Stimulated activated CD8-positive, alpha-beta memory T cell treated with anti-CD3 and anti-CD28 coated beads, Interleukin-4, amount 100 ng/mL, for 48 hours (primary cell): ENCODE measurements at regions not wholly inside any gene's neighbourhood (a gene's known extent, or its start where the extent isn't known, plus 50 kb on each side); places are given as distances from the start of the nearest gene placed in this dataset.

ENCODE experiments used
- DNase-seq: peaks from one replicate; pipeline ENCODE4 v3.0.0-alpha.2; 2020

- no peak for DNase-seq
Observed at GRCh38 chr15:70319466-70319865, 221.7 kb upstream of the TLE3 start.

GRCh38 chr15:70318594-70319465 is 221.1 kb upstream of the TLE3 start:
- no peak for DNase-seq

GRCh38 chr15:70316059-70316600 is 218.4 kb upstream of the TLE3 start:
- DNase-seq = no peak

- DNase-seq = no peak
Observed at GRCh38 chr15:70315431-70315830, 217.7 kb upstream of the TLE3 start.

GRCh38 chr15:70314688-70315087 is 217.0 kb upstream of the TLE3 start:
- DNase-seq = no peak

- no peak for DNase-seq
Observed at GRCh38 chr15:70314018-70314354, 216.3 kb upstream of the TLE3 start.

GRCh38 chr15:70313099-70314017 is 215.6 kb upstream of the TLE3 start:
- DNase-seq = no peak

GRCh38 chr15:70311821-70312220 is 214.1 kb upstream of the TLE3 start:
- DNase-seq = no peak

GRCh38 chr15:70309716-70310115 is 212.0 kb upstream of the TLE3 start:
- DNase-seq = no peak

GRCh38 chr15:70308735-70309434 is 211.2 kb upstream of the TLE3 start:
- DNase-seq = no peak

GRCh38 chr15:70308011-70308734 is 210.5 kb upstream of the TLE3 start:
- DNase-seq = peak; percentile 57

GRCh38 chr15:70306582-70306981 is 208.9 kb upstream of the TLE3 start:
- no peak for DNase-seq

GRCh38 chr15:70306081-70306480 is 208.4 kb upstream of the TLE3 start:
- DNase-seq = no peak

- no peak for DNase-seq
Observed at GRCh38 chr15:70303981-70304380, 206.3 kb upstream of the TLE3 start.

GRCh38 chr15:70302360-70302759 is 204.6 kb upstream of the TLE3 start:
- no peak for DNase-seq

- DNase-seq = no peak
Observed at GRCh38 chr15:70301396-70301795, 203.7 kb upstream of the TLE3 start.

- peak; percentile 80 for DNase-seq
Observed at GRCh38 chr15:70299931-70300869, 202.5 kb upstream of the TLE3 start.

- DNase-seq = no peak
Observed at GRCh38 chr15:70297465-70298058, 199.8 kb upstream of the TLE3 start.

- no peak for DNase-seq
Observed at GRCh38 chr15:70294731-70295305, 197.1 kb upstream of the TLE3 start.
